Fibroblast of villous mesenchyme (primary cell): ENCODE measurements at regions not wholly inside any gene's neighbourhood (a gene's known extent, or its start where the extent isn't known, plus 50 kb on each side); places are given as distances from the start of the nearest gene placed in this dataset.

Experiments
- DNase-seq: peaks from one replicate; pipeline ENCODE4 v3.0.0-alpha.2; 2010; ENCODE audit warnings: low read depth
- H3K4me3 ChIP-seq: 2 replicates; pipeline ENCODE4 v1.5.1; 2011; ENCODE audit warnings: low read depth, mild to moderate bottlenecking, low read length
- TF ChIP-seq, protein P1 (sequence below): IDR thresholded peaks from 2 replicates; pipeline ENCODE4 v1.5.1; 2012; ENCODE audit warnings: low read depth, mild to moderate bottlenecking, low read length; ENCODE audit not compliant: insufficient read depth

GRCh38 chr12:85549640-85550039 is 269.6 kb downstream of the ALX1 start:
- DNase-seq: no peak
- H3K4me3 ChIP-seq: no peak overlapping the region
- TF ChIP-seq, protein P1, sequence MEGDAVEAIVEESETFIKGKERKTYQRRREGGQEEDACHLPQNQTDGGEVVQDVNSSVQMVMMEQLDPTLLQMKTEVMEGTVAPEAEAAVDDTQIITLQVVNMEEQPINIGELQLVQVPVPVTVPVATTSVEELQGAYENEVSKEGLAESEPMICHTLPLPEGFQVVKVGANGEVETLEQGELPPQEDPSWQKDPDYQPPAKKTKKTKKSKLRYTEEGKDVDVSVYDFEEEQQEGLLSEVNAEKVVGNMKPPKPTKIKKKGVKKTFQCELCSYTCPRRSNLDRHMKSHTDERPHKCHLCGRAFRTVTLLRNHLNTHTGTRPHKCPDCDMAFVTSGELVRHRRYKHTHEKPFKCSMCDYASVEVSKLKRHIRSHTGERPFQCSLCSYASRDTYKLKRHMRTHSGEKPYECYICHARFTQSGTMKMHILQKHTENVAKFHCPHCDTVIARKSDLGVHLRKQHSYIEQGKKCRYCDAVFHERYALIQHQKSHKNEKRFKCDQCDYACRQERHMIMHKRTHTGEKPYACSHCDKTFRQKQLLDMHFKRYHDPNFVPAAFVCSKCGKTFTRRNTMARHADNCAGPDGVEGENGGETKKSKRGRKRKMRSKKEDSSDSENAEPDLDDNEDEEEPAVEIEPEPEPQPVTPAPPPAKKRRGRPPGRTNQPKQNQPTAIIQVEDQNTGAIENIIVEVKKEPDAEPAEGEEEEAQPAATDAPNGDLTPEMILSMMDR: no peak

GRCh38 chr12:85550924-85551323 is 270.9 kb downstream of the ALX1 start:
- no peak for DNase-seq
- TF ChIP-seq, protein P1: no peak
- no peak overlapping the region for H3K4me3 ChIP-seq

DNA sequence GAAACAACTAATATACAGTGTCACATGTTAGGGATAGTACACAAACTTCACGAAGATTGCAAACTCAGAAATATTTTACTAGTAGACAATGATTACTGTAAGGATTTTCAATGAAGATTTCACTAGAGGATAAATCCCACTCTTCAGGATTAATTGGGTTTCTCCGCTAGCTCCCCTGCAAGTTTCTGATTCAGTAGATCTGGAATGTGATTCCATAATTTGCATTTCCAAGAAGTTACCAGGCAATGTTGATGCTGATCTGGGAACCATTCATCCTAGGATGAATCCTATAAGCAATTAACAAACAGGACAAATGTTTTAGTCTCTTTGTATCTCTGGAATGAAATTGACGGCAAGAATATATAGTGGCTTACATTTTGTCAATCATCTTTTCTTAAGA is 272.4 kb downstream of the ALX1 start:
- DNase-seq: no peak
- TF ChIP-seq, protein P1: no peak

DNA sequence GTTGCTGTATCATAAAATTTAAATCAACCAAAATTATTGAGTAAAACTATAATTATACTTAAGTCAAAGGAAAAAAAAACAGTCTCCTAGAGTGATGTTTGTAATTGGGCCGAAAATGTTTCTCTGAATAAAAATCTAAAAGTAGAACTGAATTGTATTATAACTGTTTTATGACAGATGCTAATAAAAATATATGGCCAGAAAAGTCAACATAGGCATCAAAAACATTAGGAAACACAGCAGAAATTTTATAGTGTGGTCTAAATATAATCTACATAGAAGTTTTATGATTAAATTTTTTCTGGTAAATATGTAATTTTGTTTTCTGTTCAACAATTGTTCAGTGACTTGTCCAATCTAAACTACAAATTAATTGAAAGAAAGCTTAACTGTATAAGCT is 277.8 kb downstream of the ALX1 start:
- no peak for DNase-seq
- TF ChIP-seq, protein P1: no peak
- no peak overlapping the region for H3K4me3 ChIP-seq

More for the DNA sequence above, 272.4 kb downstream of the ALX1 start:
- no peak overlapping the region for H3K4me3 ChIP-seq

- TF ChIP-seq, protein P1: no peak
- no peak overlapping the region for H3K4me3 ChIP-seq
- DNase-seq: no peak
These were observed 277.5 kb downstream of the RASSF9 start for GRCh38 chr12:85558684-85559083.

DNA sequence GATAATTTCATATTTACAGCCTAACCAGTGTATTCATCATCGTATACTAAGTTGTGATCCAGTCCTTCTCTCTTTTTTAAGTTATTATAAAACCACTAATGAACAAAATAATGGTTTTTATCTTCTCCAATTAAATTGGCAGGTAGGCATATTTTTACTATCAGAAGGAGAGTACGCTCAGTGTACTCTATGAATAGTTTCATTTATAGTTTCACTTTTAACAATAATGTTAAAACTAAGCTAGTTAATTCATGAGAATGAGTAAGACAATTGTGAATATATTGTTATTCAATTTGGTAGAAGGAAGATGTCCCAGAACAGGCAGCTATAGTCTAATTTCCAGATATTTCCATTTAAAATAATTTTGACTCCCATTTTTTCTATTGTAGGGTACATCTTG is 277.1 kb downstream of the RASSF9 start:
- TF ChIP-seq, protein P1: no peak
- DNase-seq: no peak
- H3K4me3 ChIP-seq: no peak overlapping the region

GRCh38 chr12:85559536-85559935 is 276.7 kb downstream of the RASSF9 start:
- no peak overlapping the region for H3K4me3 ChIP-seq
- no peak for DNase-seq
- TF ChIP-seq, protein P1: no peak
